Frontal cortex (tissue), 3 donors: ENCODE measurements at regions not wholly inside any gene's neighbourhood (a gene's known extent, or its start where the extent isn't known, plus 50 kb on each side); places are given as distances from the start of the nearest gene placed in this dataset.
"Not testable (repeated sequence)": the region's sequence is repeated elsewhere in the genome, so short reads cannot be mapped to it uniquely, and the experiment has no call there.

Experiments
- DNase-seq, 2 donors: peaks; one replicate each; pipeline ENCODE4 v3.0.0; 2012; ENCODE audit warnings: low spot score in 2 of 2
- FAIRE-seq: peaks from 2 replicates; lab custom pipeline; 2012; peaks lifted over from hg19 to GRCh38; lab: Jason Lieb, UNC
- donor health status: control.
- donor health status: control.
- donor health status: control.

- no peak for DNase-seq
- FAIRE-seq, result no peak
Observed at GRCh38 chr14:80310938-80311750, 99.8 kb upstream of the DIO2 start.

- FAIRE-seq (no peak), DNase-seq (no peak)
Observed at GRCh38 chr14:80304125-80304766, 92.9 kb upstream of the DIO2 start.

- FAIRE-seq (no peak), DNase-seq (no peak)
Observed at GRCh38 chr14:80300351-80300750, 89.0 kb upstream of the DIO2 start.

- no peak for FAIRE-seq
- no peak for DNase-seq
Observed at GRCh38 chr14:80298491-80299017, 87.2 kb upstream of the DIO2 start.

GRCh38 chr14:80291101-80291500 lies 79.8 kb upstream of the DIO2 start:
- FAIRE-seq, result no peak
- no peak for DNase-seq

- not testable (repeated sequence) for FAIRE-seq, DNase-seq
Observed at GRCh38 chr14:80286744-80287143, 75.4 kb upstream of the DIO2 start.

GRCh38 chr14:80278293-80279023 lies 67.2 kb upstream of the DIO2 start:
- no peak for DNase-seq

GRCh38 chr14:80275208-80275850 lies 64.0 kb upstream of the DIO2 start:
- FAIRE-seq (no peak), DNase-seq (no peak)

More at GRCh38 chr14:80278293-80279023, 67.2 kb upstream of the DIO2 start:
- FAIRE-seq, result no peak

- DNase-seq, FAIRE-seq: not testable (repeated sequence)
Observed at GRCh38 chr14:80274310-80274709, 63.0 kb upstream of the DIO2 start.

GRCh38 chr14:80271389-80271788 lies 60.1 kb upstream of the DIO2 start:
- FAIRE-seq (no peak), DNase-seq (no peak)

GRCh38 chr14:80269353-80269925 lies 58.1 kb upstream of the DIO2 start:
- FAIRE-seq (no peak), DNase-seq (no peak)

GRCh38 chr14:80266930-80267329 lies 55.6 kb upstream of the DIO2 start:
- FAIRE-seq (no peak), DNase-seq (no peak)

- no peak for FAIRE-seq
- DNase-seq, result no peak
Observed at GRCh38 chr14:80264702-80265101, 53.4 kb upstream of the DIO2 start.
